GM21723 (cell line): ENCODE measurements at regions not wholly inside any gene's neighbourhood (a gene's known extent, or its start where the extent isn't known, plus 50 kb on each side); places are given as distances from the start of the nearest gene placed in this dataset.

Source experiments
- ATAC-seq: cut with Tn5 transposase; IDR thresholded peaks from one replicate; pipeline ENCODE4 v1.9.1; 2021; ENCODE audit warnings: mild to moderate bottlenecking, moderate library complexity; ENCODE audit not compliant: unreplicated experiment

DNA sequence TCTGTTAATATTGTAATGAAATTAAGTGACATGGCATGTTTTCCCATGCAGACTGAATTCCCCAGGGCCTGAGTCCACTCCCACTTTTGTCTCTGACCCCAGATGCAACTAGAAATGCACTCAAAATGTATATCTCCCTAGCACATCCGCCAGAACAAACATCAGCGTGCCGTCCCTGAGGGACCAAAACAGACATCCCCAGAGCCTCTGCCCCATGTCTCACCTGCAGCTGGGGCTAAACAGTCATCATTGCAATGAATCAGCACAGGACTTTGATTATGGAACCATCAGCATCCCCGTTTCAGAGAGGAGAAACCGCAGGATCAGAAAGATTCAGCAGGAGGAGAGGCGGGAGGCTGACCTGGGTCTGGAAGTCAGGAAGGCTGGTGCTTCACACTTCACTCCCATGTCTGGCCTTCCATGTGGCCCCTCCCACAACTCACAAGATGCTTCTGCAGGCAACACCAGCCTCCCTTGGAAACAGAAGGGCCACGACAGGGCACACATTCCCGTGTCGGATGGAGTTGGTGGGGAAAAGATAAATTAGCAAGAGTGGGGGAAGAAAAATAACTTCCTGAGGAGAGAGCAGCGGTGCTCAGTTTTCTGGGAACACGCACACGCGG lies 130.6 kb upstream of the VSTM2B start:
- no peak for ATAC-seq

DNA sequence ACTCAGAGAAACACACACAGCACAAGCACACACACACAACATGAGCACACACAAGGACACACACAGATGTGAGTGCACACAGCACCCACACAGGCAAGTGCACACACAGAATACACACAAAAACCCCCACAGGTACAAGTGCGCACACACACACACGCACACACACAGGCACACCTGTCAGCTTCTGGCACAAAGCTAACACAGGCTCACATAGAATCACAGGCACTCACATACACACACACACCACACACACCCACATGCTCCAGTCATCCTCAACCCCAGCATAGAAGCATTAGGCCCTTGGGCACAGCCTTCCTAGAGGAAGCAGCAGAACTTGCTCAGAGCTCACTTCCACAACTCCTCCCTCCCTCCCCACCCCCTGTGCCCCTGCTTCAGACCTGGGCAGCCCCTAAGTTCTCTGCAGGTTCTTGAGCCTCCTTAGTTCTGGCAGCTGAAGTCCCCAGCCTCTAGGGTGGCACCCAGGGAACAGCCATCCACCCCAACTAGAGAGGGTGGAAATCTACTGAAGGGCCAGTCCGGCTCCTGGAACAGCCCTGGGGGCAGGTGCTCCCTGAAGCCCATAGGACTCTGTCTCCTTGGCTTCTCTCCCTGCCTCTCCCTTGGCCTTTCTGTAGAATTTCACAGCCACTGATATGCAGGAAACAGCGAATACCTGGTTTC lies 129.9 kb upstream of the VSTM2B start:
- no peak for ATAC-seq

DNA sequence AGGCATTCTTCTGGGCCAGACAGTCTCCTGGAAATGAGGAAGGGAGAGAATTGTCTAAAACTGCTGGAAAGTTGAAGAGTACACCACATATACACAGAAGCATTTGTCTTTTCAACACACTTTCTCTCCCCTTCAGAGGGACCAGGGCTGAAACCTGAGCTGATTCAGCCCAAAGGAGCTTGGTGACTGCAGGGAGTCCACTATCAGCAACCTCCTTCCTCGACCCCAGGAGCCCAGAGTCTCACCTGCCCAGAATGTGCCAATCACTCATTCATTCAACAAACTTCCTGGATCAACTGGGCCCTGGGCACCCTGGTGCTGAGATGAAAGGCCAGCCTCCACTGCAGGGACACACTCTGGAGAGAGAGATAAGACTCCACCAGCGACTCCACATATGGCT lies 128.9 kb upstream of the VSTM2B start:
- no peak for ATAC-seq

GRCh38 chr19:29397748-29398147 lies 128.0 kb upstream of the VSTM2B start:
- ATAC-seq = no peak

DNA sequence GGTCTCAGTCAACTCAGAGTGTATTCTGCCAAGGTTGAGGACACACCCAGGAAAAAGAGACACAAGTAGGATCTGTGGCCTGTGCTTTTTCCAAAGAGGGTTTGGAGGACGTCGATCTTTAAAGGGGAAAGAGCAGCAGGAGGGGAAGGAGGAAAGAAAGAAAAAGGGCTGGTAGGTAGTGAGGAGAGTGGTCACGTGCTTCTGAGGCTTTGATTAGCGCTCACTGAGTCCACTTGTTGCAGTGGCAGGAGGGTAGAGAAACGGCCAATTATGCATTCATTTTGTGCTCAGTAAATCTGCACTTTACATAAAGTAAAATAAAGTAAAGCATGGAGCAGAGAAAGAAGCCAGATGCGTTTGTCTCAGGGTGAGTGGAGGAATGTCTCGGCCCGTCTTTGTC lies 126.0 kb upstream of the VSTM2B start:
- no peak for ATAC-seq

DNA sequence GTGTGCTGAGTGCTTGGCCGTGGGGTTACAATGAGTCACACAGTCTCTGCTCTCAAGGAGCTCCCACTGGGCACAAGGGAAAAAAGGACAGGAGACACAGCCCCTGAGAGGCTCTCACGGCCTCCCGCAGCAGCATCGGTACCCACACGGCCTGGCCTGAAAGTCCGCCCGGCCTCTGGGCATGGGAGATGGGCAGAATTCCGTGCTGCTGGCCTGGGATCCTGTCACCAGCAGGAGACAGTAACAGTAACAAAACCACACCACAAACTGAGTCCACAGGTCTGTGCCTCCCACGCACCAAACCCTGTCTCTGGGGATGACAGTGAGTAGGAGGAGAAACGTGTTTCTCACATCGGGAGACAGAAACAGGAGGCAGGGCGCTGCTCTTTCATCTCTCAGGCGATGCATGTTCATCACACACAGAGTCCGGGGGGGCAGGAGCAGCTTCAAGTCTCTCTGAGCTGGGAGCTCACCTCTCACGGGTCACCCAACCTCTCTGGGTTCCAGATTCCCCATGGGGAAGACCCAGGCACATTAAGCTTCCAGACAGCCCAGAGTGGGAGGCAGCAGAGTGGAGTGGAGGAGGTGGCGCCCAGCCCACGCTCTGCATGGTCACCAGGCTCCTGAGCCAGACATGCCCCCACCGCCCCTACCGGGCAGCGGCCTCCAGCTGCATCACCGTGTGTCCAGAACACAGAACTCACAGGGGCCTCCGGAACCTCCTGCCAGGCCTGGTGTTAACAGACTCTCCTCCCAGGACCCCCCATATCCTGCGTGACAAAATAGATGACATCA lies 124.7 kb upstream of the VSTM2B start:
- no peak for ATAC-seq

- no peak for ATAC-seq
Measured at GRCh38 chr19:29401712-29402421, 123.9 kb upstream of the VSTM2B start.

DNA sequence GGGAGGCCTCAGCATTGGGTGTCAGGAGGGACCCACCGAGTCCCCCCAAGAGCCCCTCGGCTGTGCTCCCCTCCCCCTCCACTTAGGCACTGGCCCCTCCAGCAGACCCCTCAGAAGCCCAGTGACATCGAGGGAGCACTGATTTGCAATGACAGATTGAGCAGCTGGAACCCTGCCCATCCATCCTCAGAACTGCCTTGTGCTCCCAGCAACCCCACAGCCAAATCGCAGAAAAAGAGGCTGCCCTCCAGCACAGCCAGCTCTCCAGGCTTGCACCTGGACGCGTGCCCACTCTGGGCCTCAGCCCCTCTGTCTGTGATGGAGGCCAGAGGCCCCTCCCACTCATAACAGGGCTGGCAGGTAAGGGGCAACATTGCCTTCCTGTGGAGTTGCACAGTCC lies 123.2 kb upstream of the VSTM2B start:
- no peak for ATAC-seq

- ATAC-seq = no peak
Measured at GRCh38 chr19:29404015-29404414, 121.8 kb upstream of the VSTM2B start.

DNA sequence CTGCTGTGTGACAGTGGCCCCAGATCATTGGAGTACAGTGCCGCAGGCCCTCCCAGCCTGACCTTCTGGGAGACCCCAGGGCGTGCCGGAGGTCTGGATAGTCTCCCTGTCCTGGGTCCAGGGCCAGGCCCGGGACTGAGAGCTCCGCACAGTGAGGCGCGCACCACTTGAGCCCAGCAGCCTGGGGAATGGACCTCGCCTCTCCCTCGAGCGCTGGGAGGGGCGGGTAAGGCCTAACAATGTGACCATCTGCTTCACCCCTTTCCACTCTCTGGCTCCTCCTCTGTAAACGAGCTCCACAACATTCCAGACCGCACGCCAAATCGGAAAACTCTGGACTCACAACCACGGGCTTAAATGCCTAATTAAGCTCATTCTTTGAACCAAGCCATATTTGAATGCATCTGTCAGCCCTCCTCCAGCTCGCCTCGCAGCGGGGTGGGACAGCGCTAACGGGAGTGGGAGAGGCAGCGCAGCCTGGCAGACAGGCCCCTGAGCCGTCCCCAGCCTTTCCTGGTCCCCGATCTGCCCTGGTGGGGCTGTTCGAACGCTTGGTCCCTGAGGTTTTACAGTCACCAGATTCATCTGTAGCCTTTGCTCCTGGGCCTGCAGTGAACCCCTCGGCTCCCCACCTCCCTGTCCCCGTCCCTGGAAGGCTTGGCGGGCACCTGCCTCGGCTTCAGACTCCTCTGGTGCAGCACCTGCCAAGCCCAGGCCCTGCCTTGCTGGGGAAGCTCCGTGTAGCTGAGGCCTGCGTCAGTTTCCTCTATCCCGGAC lies 120.7 kb upstream of the VSTM2B start:
- ATAC-seq = no peak

GRCh38 chr19:29405728-29405995 lies 120.1 kb upstream of the VSTM2B start:
- ATAC-seq = no peak

- ATAC-seq = no peak
Measured at GRCh38 chr19:29409076-29409862, 116.5 kb upstream of the VSTM2B start.

DNA sequence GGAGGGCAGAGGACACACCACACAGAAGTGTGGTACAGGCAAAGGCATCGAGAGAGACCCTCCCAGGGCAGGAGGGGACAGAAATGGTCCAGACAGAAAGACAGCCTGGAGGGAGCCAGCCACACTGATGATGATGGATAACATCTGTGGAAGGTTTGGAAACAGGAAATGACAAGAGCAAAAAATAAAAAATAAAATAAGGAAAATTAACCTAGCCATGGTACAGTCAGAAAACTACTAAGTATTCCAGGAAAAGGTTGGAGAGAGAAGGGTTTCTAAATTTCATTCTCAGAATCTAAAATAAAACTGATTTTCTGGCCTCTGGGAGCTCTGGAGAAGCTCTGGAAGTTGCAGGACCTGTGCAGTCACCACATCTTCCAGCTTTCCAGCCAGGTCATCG lies 115.2 kb upstream of the VSTM2B start:
- no peak for ATAC-seq

DNA sequence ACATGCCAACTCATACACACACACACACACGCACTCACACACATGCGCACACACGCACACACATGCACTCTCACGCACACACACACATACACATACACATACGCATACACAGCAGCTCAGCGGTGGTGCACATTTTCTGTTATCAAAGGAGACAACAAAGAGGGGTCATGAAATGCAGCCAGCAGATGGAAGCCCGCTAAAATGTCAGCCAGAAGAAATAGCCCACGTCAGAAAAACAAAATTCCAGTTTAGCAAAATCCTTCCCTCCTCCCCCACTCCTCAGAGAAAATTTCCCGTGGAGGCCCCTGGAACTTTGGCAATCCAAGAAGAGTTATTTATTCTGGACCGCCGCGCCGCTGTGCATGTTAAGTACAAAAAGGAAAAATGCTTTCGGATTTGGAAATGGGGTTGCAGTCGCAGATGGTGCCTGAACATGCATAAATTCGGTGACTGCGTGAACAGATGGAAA lies 114.6 kb upstream of the VSTM2B start:
- no peak for ATAC-seq

GRCh38 chr19:29413435-29413834 lies 112.4 kb upstream of the VSTM2B start:
- ATAC-seq = no peak

DNA sequence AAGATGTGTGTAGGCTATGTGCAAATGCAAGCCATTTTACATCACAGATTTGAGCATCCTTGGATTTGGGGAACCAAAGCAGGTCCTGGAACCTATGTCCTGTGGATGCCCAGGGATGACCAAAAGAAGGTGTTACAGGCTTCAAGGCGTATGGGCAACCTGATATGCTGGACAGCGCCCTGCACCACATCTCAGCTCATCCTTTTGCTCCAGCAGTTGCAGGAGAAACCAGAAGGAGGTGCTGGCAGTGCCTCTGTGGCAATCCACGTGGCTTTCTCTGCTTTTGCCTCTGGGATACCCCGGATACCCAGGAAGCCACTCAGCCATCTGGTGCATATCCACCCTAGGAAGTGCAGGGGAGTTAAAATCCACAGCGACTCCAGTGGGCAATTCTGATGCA lies 110.3 kb upstream of the VSTM2B start:
- no peak for ATAC-seq

GRCh38 chr19:29417048-29417447 lies 108.7 kb upstream of the VSTM2B start:
- no peak for ATAC-seq

GRCh38 chr19:29418201-29418600 lies 107.6 kb upstream of the VSTM2B start:
- no peak for ATAC-seq

DNA sequence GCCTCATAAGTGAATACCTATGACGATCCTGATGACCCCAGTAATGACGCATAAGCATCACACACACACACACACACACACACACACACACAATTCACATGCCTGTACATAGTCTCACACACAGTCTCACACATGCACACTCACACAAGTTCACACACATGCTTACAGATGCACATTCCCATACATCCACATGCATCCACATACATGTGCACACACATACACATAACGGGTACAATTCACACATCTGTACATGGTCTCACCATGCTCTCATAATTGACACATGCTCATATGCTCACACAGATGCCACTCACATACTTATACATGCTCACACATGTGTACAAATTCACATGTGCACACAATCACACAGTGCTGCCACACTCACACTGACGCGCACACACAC lies 105.7 kb upstream of the VSTM2B start:
- no peak for ATAC-seq
